H9 (cell line): ENCODE measurements at regions not wholly inside any gene's neighbourhood (a gene's known extent, or its start where the extent isn't known, plus 50 kb on each side); places are given as distances from the start of the nearest gene placed in this dataset.

Source experiments
- DNase-seq: peaks from one replicate; pipeline ENCODE4 v3.0.0-alpha.2; 2017
- H2AFZ ChIP-seq: one replicate; pipeline ENCODE4 v1.6.1; 2013; ENCODE audit warnings: mild to moderate bottlenecking, low read length, control low read depth, moderate library complexity
- H2AK5ac ChIP-seq: 2 replicates; pipeline ENCODE4 v1.6.1; 2013; ENCODE audit warnings: low read length, control low read depth, mixed read lengths; ENCODE audit not compliant: insufficient read length
- H2BK120ac ChIP-seq: one replicate; pipeline ENCODE4 v1.6.1; 2013; ENCODE audit warnings: low read depth, mild to moderate bottlenecking, low read length, control low read depth, inconsistent platforms; ENCODE audit not compliant: poor library complexity, severe bottlenecking
- H2BK12ac ChIP-seq: 2 replicates; pipeline ENCODE4 v1.6.1; 2013; ENCODE audit warnings: low read length, control low read depth, mixed read lengths, low read depth; ENCODE audit not compliant: insufficient read length
- H2BK15ac ChIP-seq: 2 replicates; pipeline ENCODE4 v1.6.1; 2013; ENCODE audit warnings: low read depth, low read length, control low read depth
- H2BK20ac ChIP-seq: one replicate; pipeline ENCODE4 v1.6.1; 2013; ENCODE audit warnings: low read depth, mild to moderate bottlenecking, low read length, control low read depth, inconsistent platforms; ENCODE audit not compliant: poor library complexity, severe bottlenecking
- H2BK5ac ChIP-seq: 2 replicates; pipeline ENCODE4 v1.6.1; 2013; ENCODE audit warnings: low read length, control low read depth, mixed read lengths; ENCODE audit not compliant: insufficient read length
- H3K14ac ChIP-seq: 2 replicates; pipeline ENCODE4 v1.6.1; 2013; ENCODE audit warnings: low read length, control low read depth; ENCODE audit not compliant: insufficient read depth
- H3K18ac ChIP-seq: 2 replicates; pipeline ENCODE4 v1.6.1; 2013; ENCODE audit warnings: low read depth, mild to moderate bottlenecking, mixed read lengths, low read length, control low read depth; ENCODE audit not compliant: insufficient read length
- H3K23ac ChIP-seq: 2 replicates; pipeline ENCODE4 v1.6.1; 2013; ENCODE audit warnings: low read length, control low read depth, mixed read lengths, low read depth; ENCODE audit not compliant: insufficient read length
- H3K23me2 ChIP-seq: 2 replicates; pipeline ENCODE4 v1.6.1; 2013; ENCODE audit warnings: low read depth, mild to moderate bottlenecking, mixed read lengths, low read length, control low read depth; ENCODE audit not compliant: insufficient read length, poor library complexity, severe bottlenecking
- H3K27ac ChIP-seq: 2 replicates; pipeline ENCODE4 v1.5.1; 2013; ENCODE audit warnings: low read length, control low read depth, mixed read lengths, low read depth; ENCODE audit not compliant: insufficient read length
- H3K27me3 ChIP-seq: 2 replicates; pipeline ENCODE4 v1.6.1; 2013; ENCODE audit warnings: low read length, control low read depth, inconsistent platforms; ENCODE audit not compliant: insufficient read depth
- H3K4ac ChIP-seq: 2 replicates; pipeline ENCODE4 v1.6.1; 2013; ENCODE audit warnings: low read depth, mild to moderate bottlenecking, control low read depth, inconsistent platforms, low read length, moderate library complexity
- H3K4me1 ChIP-seq: 2 replicates; pipeline ENCODE4 v1.6.1; 2013; ENCODE audit warnings: low read length, control low read depth, inconsistent platforms; ENCODE audit not compliant: insufficient read depth
- H3K4me2 ChIP-seq: 2 replicates; pipeline ENCODE4 v1.6.1; 2013; ENCODE audit warnings: low read length, control low read depth, mixed read lengths; ENCODE audit not compliant: insufficient read length, insufficient read depth
- H3K56ac ChIP-seq: 2 replicates; pipeline ENCODE4 v1.6.1; 2013; ENCODE audit warnings: low read depth, mild to moderate bottlenecking, mixed read lengths, low read length, control low read depth; ENCODE audit not compliant: insufficient read length
- H3K79me1 ChIP-seq: 2 replicates; pipeline ENCODE4 v1.6.1; 2013; ENCODE audit warnings: low read depth, mild to moderate bottlenecking, moderate library complexity, low read length, control low read depth, inconsistent platforms; ENCODE audit not compliant: insufficient read depth, poor library complexity, severe bottlenecking
- H3K79me2 ChIP-seq: 2 replicates; pipeline ENCODE4 v1.6.1; 2013; ENCODE audit warnings: low read length, control low read depth, inconsistent platforms; ENCODE audit not compliant: insufficient read depth
- H3K9ac ChIP-seq: 2 replicates; pipeline ENCODE4 v1.6.1; 2013; ENCODE audit warnings: low read length, control low read depth, mixed read lengths; ENCODE audit not compliant: insufficient read length; ENCODE audit errors: extremely low read depth
- H3K9me3 ChIP-seq: one replicate; pipeline ENCODE4 v1.6.1; 2013; ENCODE audit warnings: low read depth, low read length, inconsistent platforms; ENCODE audit not compliant: control insufficient read depth
- H3T11ph ChIP-seq: one replicate; pipeline ENCODE4 v1.6.1; 2013; ENCODE audit warnings: mild to moderate bottlenecking, low read length, control low read depth, inconsistent platforms
- H4K20me1 ChIP-seq: one replicate; pipeline ENCODE4 v1.6.1; 2013; ENCODE audit not compliant: control insufficient read depth, insufficient read length, insufficient read depth
- H4K5ac ChIP-seq: 2 replicates; pipeline ENCODE4 v1.6.1; 2013; ENCODE audit warnings: low read depth, mild to moderate bottlenecking, mixed read lengths, low read length, control low read depth; ENCODE audit not compliant: insufficient read length
- H4K8ac ChIP-seq: replicated peaks from 2 replicates; pipeline ENCODE4 v1.6.1; 2013; ENCODE audit warnings: low read length, control low read depth, mixed read lengths, low read depth; ENCODE audit not compliant: insufficient read length
- H4K91ac ChIP-seq: 2 replicates; pipeline ENCODE4 v1.6.1; 2013; ENCODE audit warnings: low read depth, mild to moderate bottlenecking, moderate library complexity, mixed read lengths, low read length, control low read depth; ENCODE audit not compliant: insufficient read length
- H3K27ac Mint-ChIP-seq, 3 experiments: 2 replicates in 2 of 3; 3 replicates in 1 of 3; pipeline ENCODE4 v1.8.0; 2020 to 2021; ENCODE audit warnings: mixed read lengths in 3 of 3, mild to moderate bottlenecking in 1 of 3, moderate library complexity in 1 of 3
- H3K27me3 Mint-ChIP-seq: 2 replicates; pipeline ENCODE4 v1.8.0; 2021; ENCODE audit warnings: low read depth, mild to moderate bottlenecking, moderate library complexity, mixed read lengths
- H3K36me3 Mint-ChIP-seq, 3 experiments: 2 replicates in 2 of 3; 3 replicates in 1 of 3; pipeline ENCODE4 v1.8.0; 2020 to 2021; ENCODE audit warnings: low read depth in 3 of 3, mixed read lengths in 3 of 3; ENCODE audit not compliant: insufficient read depth in 1 of 3
- H3K4me1 Mint-ChIP-seq, 2 experiments: 2 replicates each; pipeline ENCODE4 v1.8.0; 2020; ENCODE audit warnings: mixed read lengths in 2 of 2
- H3K4me3 Mint-ChIP-seq, 2 experiments: 2 replicates in 1 of 2; 3 replicates in 1 of 2; pipeline ENCODE4 v1.8.0; 2020 to 2021; ENCODE audit warnings: mild to moderate bottlenecking in 2 of 2, mixed read lengths in 2 of 2, moderate library complexity in 1 of 2
- H3K9me3 Mint-ChIP-seq, 2 experiments: 2 replicates in 1 of 2; 3 replicates in 1 of 2; pipeline ENCODE4 v1.8.0; 2020; ENCODE audit warnings: mild to moderate bottlenecking in 2 of 2, mixed read lengths in 2 of 2, moderate library complexity in 1 of 2
- CTCF ChIP-seq: fragments of 200-600 bp; sonication (generic); conservative IDR thresholded peaks from 3 replicates; pipeline ENCODE4 v1.8.0; 2021; ENCODE audit warnings: antibody characterized with exemption, mild to moderate bottlenecking
- WGBS: extraction: QIAGEN DNeasy Blood & Tissue Kit; methylation state at CpG from one replicate; pipeline ENCODE4 v1.1.7; 2013; ENCODE audit warnings: missing lambda C conversion rate, low lambda C conversion rate, mixed read lengths; ENCODE audit not compliant: insufficient read length; ENCODE audit errors: extremely low coverage; 5-methylcytosine and 5-hydroxymethylcytosine counted together

DNA sequence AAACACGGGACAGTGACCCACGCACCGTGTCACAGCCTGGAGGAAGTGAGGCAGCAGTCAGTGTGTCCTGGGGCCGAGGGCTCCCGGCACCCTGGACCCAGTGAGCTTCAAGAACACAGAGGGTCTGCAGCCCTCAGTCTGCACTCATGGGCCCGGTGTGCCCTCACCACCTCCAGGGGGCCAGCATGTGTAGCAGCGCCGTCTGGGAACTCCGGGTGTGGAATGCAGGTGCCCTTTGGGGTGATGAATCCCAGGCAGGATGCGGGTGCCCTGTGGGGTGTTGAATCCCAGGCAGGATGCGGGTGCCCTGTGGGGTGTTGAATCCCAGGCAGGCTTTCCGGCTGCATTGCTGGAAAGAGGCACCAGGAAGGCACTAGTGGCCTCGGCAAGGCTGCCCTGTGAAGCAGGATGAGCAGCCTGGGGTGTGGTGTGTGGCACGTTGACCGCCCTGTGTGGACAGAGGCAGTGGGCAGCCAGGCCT lies 1399.9 kb downstream of the BRD1 start:
- Histone ChIP-seq H3K23ac (no peak overlapping the region), H2BK5ac (no peak overlapping the region), H3K4me2 (no peak overlapping the region), H3K14ac (no peak overlapping the region; the same call in 1 of the 2 replicates), H3K23me2 (no peaks in the 10 kb centered on the region), H3K27ac (no peak overlapping the region), H3K27me3 (no peaks in the 10 kb centered on the region), H4K91ac (no peak overlapping the region), H4K5ac (no peak overlapping the region), H3K79me2 (no peaks in the 10 kb centered on the region), H3K9me3 (no peaks in the 10 kb centered on the region), H2BK15ac (no peak overlapping the region), H2BK20ac (no peak overlapping the region), H2AFZ (no peak overlapping the region), H2AK5ac (no peak overlapping the region), H3K4ac (no peak overlapping the region), H3K79me1 (no peaks in the 10 kb centered on the region), H2BK12ac (no peak overlapping the region), H3T11ph (no peak overlapping the region), H4K8ac (no peak overlapping the region), H3K18ac (no peak overlapping the region), H4K20me1 (no peaks in the 10 kb centered on the region), H2BK120ac (no peak overlapping the region), H3K9ac (no peak overlapping the region), H3K56ac (no peak overlapping the region), H3K4me1 (peaks cover 2% of the 10 kb centered on the region; the same call in 1 of the 2 replicates)
- WGBS, result no CpG with 5 or more reads among the region's 15 CpGs
- no peaks in the 10 kb centered on the region; a peak in 1 of 7 replicates for H3K36me3 Mint-ChIP-seq
- no peaks in the 10 kb centered on the region for H3K9me3 Mint-ChIP-seq
- no peak overlapping the region for H3K27ac Mint-ChIP-seq
- H3K27me3 Mint-ChIP-seq, result peaks cover 10% of the 10 kb centered on the region
- no peak for TF ChIP-seq CTCF
- no peak for DNase-seq
- peaks cover 17 to 19% of the 10 kb centered on the region in 2 experiments for H3K4me1 Mint-ChIP-seq
- no peak overlapping the region for H3K4me3 Mint-ChIP-seq
